Parathyroid adenoma (tissue), 2 donors: ENCODE measurements at regions not wholly inside any gene's neighbourhood (a gene's known extent, or its start where the extent isn't known, plus 50 kb on each side); places are given as distances from the start of the nearest gene placed in this dataset.

Experiments
- H2AFZ ChIP-seq: fragments of 300-600 bp; sonication (generic); one replicate; pipeline ENCODE4 v1.7.0; 2017; ENCODE audit warnings: antibody characterized with exemption, mild to moderate bottlenecking
- H3K27ac ChIP-seq: fragments of 300-600 bp; sonication (generic); one replicate; pipeline ENCODE4 v1.7.0; 2017
- H3K27me3 ChIP-seq: fragments of 300-600 bp; sonication (generic); one replicate; pipeline ENCODE4 v1.7.0; 2017; ENCODE audit warnings: low read length; ENCODE audit not compliant: control insufficient read depth, insufficient read depth
- H3K36me3 ChIP-seq: fragments of 300-600 bp; sonication (generic); one replicate; pipeline ENCODE4 v1.7.0; 2017; ENCODE audit warnings: low read length; ENCODE audit not compliant: control insufficient read depth, insufficient read depth
- H3K4me1 ChIP-seq: fragments of 300-600 bp; sonication (generic); one replicate; pipeline ENCODE4 v1.7.0; 2017; ENCODE audit warnings: control low read depth
- H3K4me2 ChIP-seq: fragments of 300-600 bp; sonication (generic); one replicate; pipeline ENCODE4 v1.7.0; 2017; ENCODE audit warnings: low read length
- H3K4me3 ChIP-seq: fragments of 300-600 bp; sonication (generic); one replicate; pipeline ENCODE4 v1.7.0; 2017; ENCODE audit warnings: low read depth, low read length
- H3K79me2 ChIP-seq: fragments of 300-600 bp; sonication (generic); one replicate; pipeline ENCODE4 v1.7.0; 2017; ENCODE audit warnings: control low read depth
- H3K9ac ChIP-seq: fragments of 300-600 bp; sonication (generic); one replicate; pipeline ENCODE4 v1.7.0; 2017; ENCODE audit warnings: mild to moderate bottlenecking
- H3K9me3 ChIP-seq: fragments of 300-600 bp; sonication (generic); one replicate; pipeline ENCODE4 v1.7.0; 2017; ENCODE audit warnings: low read length; ENCODE audit not compliant: control insufficient read depth
- CTCF ChIP-seq: fragments of 300-600 bp; sonication (generic); IDR thresholded peaks from one replicate; pipeline ENCODE4 v1.7.0; 2017; ENCODE audit warnings: antibody characterized with exemption, mild to moderate bottlenecking
- donor health status: primary hyperparathyroidism.

GRCh38 chr22:49525360-49525759 lies 302.3 kb downstream of the BRD1 start:
- no peaks in the 10 kb centered on the region for H3K79me2 ChIP-seq
- H3K4me1 ChIP-seq, result no peaks in the 10 kb centered on the region
- no peak overlapping the region for H3K27ac ChIP-seq
- no peak overlapping the region for H2AFZ ChIP-seq
- H3K4me2 ChIP-seq, result no peak overlapping the region
- H3K27me3 ChIP-seq, result no peaks in the 10 kb centered on the region
- no peak overlapping the region for H3K4me3 ChIP-seq
- no peaks in the 10 kb centered on the region for H3K9me3 ChIP-seq
- no peak overlapping the region for H3K9ac ChIP-seq
- H3K36me3 ChIP-seq, result no peaks in the 10 kb centered on the region
- no peak for TF ChIP-seq CTCF

- Histone ChIP-seq H3K4me2 (no peak overlapping the region), H3K27ac (no peak overlapping the region), H3K36me3 (no peaks in the 10 kb centered on the region), H3K4me1 (no peaks in the 10 kb centered on the region), H3K9me3 (no peaks in the 10 kb centered on the region), H3K27me3 (no peaks in the 10 kb centered on the region), H3K4me3 (no peak overlapping the region), H2AFZ (no peak overlapping the region), H3K9ac (no peak overlapping the region), H3K79me2 (no peaks in the 10 kb centered on the region)
- TF ChIP-seq CTCF, result no peak
Measured at GRCh38 chr22:49524362-49524761, 303.3 kb downstream of the BRD1 start.

- no peaks in the 10 kb centered on the region for H3K9me3 ChIP-seq
- no peaks in the 10 kb centered on the region for H3K79me2 ChIP-seq
- H3K4me2 ChIP-seq, result no peak overlapping the region
- no peak overlapping the region for H3K9ac ChIP-seq
- no peak overlapping the region for H3K27ac ChIP-seq
- no peak for TF ChIP-seq CTCF
- no peaks in the 10 kb centered on the region for H3K27me3 ChIP-seq
- no peak overlapping the region for H2AFZ ChIP-seq
- H3K4me3 ChIP-seq, result no peak overlapping the region
- H3K36me3 ChIP-seq, result no peaks in the 10 kb centered on the region
- H3K4me1 ChIP-seq, result no peaks in the 10 kb centered on the region
Measured at GRCh38 chr22:49523374-49524008, 304.2 kb downstream of the BRD1 start.

GRCh38 chr22:49522582-49523373 lies 304.9 kb downstream of the BRD1 start:
- Histone ChIP-seq H3K4me2 (no peak overlapping the region), H3K79me2 (no peaks in the 10 kb centered on the region), H3K36me3 (no peaks in the 10 kb centered on the region), H3K27ac (no peak overlapping the region), H2AFZ (no peak overlapping the region), H3K4me1 (no peaks in the 10 kb centered on the region), H3K27me3 (no peaks in the 10 kb centered on the region), H3K4me3 (no peak overlapping the region), H3K9ac (no peak overlapping the region), H3K9me3 (no peaks in the 10 kb centered on the region)
- TF ChIP-seq CTCF, result no peak
